H1 (cell line): ENCODE measurements at regions not wholly inside any gene's neighbourhood (a gene's known extent, or its start where the extent isn't known, plus 50 kb on each side); places are given as distances from the start of the nearest gene placed in this dataset.
A peak's percentile ranks its signal among the peaks of the same experiment; 100 is the strongest.

Source experiments
- CBX8 ChIP-seq: fragments of 300-800, 300-1000 bp; sonication (generic); IDR thresholded peaks from 2 replicates; pipeline ENCODE4 v1.7.1; 2016; ENCODE audit warnings: low read depth, low read length, borderline replicate concordance
- CHD1 ChIP-seq: IDR thresholded peaks from 2 replicates; pipeline ENCODE4 v1.6.1; 2012; ENCODE audit warnings: low read depth, low read length, improper control_type of control experiment
- KDM4A ChIP-seq: IDR thresholded peaks from one replicate; pipeline ENCODE4 v1.7.1; 2012; ENCODE audit warnings: low read depth, mild to moderate bottlenecking, moderate library complexity, low read length, inconsistent platforms; ENCODE audit not compliant: severe bottlenecking

DNA sequence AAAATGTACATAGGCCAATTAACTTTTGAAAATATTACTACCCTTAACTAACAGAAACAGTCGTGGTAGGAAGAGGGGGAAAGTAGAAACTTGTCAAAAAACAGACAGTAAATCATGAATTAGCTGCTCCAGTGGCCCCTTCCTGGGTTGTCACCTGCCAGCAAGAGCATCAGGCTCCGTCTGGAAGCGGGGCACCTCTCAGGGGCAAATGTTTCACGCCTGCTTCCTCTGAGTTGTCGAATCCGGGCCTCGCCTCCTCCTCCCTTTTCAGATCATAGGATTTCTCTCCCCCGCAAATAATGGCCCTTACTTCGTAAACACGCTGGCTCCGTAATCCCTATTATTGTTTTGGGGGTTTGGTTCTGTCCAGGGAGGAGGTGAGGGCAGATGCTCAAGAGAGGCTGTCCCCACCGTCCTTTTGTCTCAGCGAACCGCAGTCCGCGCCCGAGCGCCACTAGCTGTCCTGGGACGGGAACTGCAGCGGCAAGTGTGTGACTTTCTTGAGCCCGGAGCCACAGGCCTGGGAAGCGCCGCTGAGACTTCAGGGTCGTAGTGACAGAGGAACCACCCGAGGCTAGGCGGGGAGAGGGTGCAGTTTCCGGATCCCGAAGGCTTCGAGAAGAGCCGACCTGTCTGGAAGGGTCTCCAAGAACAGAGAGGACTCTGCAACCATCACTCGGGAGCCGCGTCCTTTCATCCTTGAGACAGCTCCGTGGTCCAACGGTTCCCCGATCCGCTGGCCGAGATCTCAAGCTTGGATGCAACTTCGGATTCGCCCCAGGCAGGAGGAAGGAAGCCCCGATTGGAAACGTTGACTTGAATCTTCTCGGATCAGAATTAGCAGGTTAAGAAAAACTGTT is 214.5 kb upstream of the ZNF184 start (continued):
- TF ChIP-seq CBX8 (no peak), CHD1 (no peak), KDM4A (peak; percentile 77)
